NCI-H1417 treated with DMSO at 0.1 percent for 48 hours (cell line): ENCODE measurements at regions not wholly inside any gene's neighbourhood (a gene's known extent, or its start where the extent isn't known, plus 50 kb on each side); places are given as distances from the start of the nearest gene placed in this dataset.
"Not testable (repeated sequence)": the region's sequence is repeated elsewhere in the genome, so short reads cannot be mapped to it uniquely, and the experiment has no call there.

Source experiments
- DNase-seq: peaks from one replicate; lab custom pipeline; 2025; lab: John Stamatoyannopoulos, UW

DNA sequence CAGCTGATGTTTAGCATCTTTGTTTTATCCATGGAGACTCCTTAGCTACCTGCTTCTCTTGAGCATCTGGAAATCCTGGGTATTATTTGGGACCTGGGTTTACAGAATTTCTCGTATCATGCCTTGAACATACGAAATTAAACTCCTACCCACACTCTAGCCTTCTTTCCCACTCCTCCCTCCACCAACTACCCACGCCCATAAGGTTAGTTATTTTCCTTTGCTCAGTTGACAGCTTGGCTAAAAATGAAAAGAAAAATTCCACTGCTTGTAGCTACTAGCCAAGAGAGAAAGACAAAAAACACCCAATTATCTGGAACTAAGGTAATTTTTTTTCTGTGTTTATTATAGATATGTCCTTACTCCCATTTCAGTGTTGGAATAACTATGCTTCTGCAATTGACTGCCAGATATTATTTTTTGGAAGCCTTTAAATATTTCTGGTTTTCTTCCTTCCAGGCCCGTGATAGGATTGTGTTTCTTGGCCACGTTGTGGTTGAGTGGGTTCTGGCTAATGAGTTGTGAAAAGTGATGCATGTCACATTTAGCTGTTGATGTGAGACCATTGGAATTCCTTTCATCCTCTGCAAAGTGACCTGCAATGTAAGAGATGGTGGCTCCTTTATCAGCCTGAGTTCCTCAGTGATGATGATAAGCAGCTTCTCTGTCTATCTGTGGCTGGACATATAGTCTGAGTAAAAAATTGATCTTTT, 308.1 kb downstream of the LRRC70 start:
- no peak for DNase-seq

DNA sequence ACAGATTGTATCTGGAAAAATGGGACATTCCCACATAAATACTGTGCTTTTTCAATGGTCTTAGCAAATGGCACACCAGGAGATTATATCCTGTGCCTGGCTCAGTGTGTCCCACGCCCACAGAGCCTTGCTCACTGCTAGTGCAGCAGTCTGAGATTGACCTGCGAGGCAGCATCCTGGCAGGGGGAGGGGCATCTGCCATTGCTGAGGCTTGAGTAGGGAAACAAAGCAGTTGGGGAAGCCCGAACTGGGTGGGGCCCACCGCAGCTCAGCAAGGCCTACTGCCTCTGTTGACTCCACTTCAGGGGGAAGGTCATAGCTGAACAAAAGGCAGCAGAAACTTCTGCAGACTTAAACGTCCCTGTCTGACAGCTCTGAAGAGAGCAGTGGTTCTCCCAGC, 258.7 kb downstream of the LRRC70 start:
- not testable (repeated sequence) for DNase-seq

DNA sequence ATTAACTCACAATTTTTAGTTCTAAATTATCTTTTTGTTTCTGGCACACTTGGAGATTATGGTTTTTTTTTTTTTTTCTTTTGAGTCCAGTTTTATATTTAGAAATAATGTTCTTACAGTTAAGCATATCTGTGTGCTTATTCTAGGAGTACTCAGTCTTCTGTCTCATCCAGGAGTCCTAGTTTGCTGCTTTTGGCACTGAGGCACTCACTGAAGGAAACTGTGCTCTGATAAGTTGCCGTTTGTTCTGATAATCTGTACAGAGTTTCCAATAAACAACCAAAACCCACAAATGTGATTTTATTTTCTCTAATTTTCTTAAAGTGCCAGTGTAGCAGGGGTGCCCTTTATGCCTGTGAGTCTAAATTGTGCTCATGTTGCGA, 251.0 kb downstream of the LRRC70 start:
- DNase-seq = no peak

DNA sequence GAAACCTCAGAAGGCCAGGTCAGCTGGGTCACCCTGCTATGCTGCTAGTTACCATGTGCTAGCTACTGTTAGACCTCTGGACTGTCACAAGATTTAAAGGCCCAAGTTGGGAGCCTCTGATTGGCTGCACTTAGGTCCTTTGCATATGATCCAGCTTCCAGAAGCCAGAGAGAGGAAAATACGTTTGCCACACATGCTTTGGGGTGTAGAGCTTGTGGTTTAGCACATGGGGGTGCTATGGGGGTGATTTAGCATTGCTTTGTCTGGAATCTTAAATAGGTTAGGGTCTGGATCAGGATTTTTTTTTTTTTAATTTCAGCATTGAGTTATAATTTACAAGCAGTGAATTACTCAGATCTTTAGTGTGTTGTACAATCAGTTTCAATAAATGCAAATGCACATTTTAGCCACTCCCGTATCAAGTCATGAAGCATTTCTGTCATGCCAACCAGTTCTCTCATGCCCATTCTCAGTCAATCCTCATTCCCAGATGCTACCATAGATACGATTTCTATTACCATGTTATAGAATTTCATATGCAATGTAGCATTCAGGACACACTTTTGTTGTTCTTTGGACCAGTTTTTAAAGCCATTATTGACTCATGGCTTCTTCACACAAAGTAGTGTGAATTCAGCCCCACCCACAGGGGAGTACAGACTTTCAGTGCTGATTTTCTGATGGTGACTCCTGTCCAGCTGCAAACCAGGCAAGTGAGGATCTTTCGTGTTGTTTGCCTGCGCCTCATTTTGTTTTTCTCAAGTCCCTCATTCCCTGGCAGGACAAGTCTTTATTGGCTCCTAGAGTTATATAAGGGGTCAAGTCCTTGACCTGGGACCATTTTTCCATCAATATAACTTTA, 250.4 kb downstream of the LRRC70 start:
- DNase-seq = no peak

DNA sequence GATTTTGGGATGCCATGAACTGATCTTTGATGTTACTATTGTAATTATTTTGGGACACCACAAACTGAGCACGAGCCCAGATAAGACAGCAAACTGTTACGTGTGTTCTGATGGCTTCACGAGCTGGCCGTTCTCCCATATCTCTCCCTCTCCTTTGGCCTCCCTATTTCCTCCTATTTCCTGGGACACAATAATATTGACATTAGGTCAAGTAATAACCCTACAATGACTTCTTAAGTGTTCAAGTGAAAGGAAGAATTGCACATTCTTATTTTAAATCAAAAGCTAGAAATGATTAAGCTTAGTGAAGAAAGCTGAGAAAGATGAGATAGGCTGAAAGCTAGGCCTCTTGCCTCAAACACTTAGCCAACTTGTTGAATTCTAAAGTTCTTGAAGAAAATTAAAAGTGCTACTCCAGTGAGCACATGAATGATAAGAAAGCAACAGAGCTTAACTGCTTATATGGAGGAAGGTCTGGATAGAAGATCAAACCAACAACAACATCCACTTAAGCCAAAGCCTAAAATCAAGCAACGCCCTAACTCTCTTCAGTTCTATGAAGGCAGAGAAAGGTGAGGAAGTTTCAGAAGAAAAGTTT, 247.1 kb downstream of the LRRC70 start:
- DNase-seq = no peak

DNA sequence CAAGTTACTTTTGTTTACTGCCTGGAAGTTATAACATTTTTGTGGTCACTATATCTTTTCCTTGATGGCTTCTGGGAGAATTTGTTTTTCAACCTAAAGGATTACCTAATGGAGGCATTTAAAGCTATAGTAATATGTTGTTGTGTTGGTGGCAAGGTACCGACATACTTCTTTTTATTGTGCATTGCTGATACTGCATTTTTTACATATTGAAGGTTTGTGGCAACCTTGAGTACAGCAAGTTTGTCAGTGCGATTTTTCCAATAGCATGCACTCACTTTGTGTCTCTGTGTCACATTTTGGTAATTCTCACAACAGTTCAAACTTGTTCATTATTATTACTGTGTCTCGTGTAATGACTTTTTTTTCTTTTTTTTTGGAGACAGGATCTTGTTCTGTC, 246.3 kb downstream of the LRRC70 start:
- no peak for DNase-seq

DNA sequence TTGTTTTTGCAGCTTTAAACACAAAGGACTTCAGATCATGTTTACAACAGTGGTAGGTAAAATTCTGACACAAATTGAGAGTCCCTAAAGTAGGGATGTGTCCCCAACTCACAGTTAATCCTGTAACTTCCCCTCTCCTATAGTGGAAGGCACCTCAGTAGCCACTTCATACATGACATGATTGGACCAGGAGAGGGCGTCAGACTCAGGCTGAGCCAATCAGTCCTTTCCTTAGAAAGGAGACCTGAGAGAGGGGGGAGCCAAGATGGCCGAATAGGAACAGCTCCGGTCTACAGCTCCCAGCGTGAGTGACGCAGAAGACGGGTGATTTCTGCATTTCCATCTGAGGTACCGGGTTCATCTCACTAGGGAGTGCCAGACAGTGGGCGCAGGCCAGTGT, 238.4 kb downstream of the LRRC70 start:
- DNase-seq = not testable (repeated sequence)

DNA sequence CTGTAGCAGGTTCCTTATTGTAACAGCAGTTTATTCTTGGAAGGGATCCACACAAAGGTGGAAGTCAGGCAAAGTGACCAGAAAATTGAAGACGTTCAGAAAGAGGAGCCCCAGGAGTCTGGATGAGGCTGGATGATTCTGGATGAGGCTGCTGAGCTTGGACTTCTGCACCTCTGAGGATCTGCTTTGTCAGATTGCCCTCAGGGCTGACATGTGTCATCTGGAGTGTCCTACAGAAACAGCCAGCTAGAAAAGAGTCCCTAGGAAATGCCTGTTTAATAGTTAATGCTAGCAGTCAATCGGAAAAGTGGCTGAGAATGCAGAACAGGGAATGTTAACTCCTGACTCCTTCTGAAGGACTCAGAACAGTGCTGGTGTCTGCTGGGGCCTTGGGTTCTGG, 236.4 kb downstream of the LRRC70 start:
- no peak for DNase-seq

DNA sequence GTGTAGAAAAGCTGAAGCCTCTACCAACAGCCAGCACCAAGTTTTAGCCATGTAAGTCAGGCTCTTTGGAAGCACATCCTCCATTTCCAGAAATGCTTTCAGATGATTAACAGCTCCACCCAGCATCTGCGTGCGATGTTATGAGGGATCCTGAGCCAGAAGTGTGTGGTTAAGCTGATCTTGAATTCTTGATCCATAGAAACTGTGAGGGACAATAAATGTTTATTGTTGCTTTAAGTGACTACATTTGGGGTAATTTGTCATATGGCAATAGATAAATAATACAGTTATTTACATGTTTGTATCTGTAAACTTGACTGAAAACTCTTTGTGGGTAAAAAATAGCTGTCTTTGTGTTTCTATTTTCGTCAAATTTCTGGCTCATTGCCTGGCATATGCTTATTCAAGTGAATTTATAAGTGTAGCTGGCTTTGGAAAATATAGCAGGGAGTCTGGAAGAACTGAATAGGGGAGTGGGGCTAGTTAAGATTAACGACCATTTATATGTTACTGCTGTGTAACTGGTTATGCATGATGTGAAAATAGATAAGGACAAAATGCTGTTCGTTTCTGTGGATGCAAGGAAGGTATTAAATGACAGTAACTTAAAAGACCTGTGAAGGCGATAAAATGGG, 234.1 kb downstream of the LRRC70 start:
- DNase-seq = no peak

DNA sequence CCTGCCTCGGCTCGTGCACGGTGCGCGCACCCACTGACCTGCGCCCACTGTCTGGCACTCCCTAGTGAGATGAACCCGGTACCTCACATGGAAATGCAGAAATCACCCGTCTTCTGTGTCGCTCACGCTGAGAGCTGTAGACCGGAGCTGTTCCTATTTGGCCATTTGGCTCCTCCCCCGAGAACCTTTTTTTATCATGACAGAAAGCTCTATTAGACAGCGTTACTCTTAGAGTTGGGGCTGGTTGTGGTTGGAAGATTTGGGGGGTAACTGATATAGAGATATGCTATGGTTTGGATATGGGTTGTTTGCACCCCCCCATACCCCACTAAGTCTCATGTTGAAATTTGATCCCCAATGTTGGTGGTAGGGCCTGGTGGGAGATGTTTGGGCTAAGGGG, 226.2 kb downstream of the LRRC70 start:
- not testable (repeated sequence) for DNase-seq

DNA sequence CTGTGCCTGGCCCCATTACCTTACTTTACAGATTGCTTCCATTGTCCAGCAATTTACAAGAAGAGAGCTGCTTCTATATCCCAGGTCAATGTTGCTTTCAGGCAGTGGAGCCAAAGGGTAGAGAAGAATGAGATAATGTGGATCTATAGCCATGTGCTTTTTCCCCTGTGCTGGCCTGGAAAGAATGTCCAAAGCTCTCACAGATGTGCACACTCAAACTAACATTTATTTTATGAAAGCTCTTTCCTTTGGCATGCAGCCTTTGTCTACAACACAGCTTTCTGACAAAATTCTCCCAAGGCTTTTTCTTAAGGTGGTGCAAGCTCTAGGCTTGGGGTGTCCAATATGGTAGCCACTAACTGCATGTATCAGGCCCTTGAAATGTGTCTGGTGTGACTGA, 217.3 kb downstream of the LRRC70 start:
- no peak for DNase-seq

DNA sequence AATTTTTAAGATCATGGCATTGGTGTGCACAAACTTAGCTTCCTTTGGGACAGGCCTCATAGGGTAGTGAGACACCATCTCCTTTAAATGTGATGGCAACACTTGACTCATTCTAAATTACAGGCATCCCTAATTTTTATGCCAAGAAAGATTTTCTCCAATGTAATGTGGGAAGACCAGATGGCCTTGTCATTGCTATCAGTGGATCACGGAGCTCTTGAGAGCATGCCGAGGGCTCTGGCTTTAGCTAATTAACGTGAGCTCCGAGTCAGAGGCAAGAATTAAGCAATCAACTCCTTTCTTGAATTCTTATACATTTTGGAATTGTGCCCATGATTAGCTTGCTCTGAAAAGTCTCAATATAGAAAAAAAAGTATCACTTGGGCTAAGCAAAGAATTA, 215.8 kb downstream of the LRRC70 start:
- no peak for DNase-seq

DNA sequence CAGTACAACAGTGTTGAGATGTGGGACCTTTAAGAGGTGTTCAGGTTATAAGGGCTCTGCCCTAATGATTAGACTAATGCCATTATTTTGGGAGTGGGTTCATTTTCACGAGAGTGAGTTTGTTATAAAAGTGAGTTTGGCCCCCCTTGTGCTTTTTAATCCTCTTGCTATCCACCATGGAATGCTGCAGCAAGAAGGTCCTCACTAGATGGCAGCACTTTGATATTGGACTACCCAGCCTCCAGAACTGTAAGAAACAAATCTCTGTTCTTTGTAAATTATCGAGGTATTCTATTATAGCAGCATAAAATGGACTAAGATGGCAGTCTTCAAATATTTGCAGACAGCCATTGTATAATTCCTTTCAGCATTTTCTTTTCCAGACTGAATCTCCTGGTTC, 212.4 kb downstream of the LRRC70 start:
- DNase-seq = no peak

DNA sequence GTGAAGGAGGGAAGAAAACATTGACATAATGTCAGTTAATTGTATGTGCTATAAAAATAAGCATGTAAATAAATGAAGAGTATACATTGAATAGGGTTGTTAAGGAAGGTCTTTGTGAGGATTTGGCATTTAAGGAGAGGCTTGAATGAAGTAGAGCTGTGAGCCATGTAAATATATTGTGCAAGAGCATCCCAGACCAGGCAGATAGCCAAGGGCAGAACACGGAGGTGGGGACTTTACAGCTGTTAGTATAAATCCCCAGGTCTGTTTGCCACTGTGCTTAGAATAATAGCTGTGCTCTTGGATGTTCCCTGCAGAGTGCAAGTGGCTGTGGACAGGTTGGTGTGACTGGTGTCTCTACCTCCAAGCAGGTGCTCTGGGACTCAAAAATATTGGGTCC, 211.7 kb downstream of the LRRC70 start:
- peak; percentile 3 for DNase-seq

DNA sequence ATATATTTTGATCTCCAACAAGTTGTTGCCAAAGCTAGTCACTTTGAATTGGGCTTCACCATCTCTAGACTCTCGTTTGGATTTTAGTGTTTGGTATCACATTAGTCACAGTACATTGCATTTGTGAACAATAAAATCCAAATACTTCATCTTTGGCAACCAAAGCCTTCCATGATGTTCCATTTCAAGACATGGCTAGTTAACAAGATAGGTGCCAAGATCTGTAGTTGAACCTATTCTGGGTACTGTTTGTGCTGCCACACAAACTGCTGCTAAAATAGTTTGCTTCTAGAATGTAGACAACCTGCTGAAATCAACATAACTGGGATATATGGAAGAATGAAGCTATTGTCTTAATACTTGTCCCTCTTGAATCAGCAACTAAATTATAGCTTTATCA, 207.5 kb downstream of the LRRC70 start:
- no peak for DNase-seq

DNA sequence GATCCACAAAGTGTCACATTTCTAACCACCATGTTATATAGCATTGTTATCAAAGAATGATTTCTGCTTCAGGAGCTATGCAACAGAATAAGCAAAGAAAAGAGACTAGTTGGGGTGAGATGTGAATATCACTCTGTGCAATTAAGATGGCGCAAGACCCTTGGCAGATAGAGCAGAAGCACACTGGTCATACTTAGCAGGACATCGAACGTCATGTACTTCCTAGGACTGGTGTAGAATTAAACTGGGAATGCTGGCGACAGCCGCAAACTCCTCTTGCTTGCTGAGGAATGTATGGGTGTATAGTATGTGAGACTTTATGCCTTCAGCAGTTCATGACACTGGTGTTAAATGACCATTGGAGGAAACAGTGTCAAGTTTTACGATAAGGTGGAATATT, 207.0 kb downstream of the LRRC70 start:
- DNase-seq = no peak

DNA sequence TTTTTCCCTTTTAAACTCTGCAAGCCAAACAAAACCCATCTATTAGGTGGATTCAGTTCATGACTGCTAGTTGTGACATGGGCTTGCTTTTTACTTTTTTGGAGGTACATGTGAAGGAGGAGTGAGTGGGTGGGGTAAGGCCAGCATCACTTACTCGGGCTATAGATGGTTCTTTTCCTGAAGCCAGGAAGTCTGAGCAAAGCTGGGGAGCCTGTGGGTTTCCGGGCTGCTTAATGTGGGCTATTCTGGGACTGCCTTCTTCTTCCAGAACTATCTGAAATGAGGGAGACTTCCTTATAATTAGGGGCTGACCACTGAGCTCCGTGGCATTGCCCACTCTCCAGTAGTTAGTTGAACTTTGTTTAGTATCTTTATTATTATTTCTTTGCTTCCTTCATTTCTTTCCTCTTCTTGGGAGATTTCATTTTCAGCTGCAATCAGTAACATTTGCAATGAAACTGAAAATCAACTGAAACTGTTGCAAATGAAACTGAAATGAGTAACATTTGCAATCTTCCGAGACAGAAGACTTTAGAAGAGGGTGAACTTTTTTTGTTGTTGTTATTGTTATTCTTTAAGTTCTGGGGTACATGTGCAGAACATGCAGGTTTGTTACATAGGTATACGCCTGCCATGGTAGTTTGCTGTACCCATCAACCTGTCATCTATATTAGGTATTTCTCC, 204.9 kb downstream of the LRRC70 start:
- DNase-seq = no peak

DNA sequence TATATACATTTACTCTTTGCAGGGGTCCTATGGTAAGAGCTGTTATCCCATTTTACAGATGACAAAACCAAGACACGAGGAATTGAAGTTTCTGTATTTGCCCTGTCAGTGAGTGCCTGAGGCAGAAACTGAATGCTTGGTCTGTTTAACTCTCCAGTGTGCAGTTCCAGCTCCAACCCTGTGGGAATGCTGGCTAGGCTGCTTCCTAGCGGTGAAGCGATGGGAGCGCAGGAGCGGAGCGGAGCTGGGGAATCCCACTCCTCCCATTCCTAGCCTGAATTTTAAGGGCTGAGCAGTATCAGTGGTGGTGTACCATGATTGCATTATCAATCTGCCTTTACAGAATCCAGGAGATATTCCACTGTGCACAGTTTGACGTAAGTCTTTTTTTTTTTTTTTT, 202.3 kb downstream of the LRRC70 start:
- no peak for DNase-seq

DNA sequence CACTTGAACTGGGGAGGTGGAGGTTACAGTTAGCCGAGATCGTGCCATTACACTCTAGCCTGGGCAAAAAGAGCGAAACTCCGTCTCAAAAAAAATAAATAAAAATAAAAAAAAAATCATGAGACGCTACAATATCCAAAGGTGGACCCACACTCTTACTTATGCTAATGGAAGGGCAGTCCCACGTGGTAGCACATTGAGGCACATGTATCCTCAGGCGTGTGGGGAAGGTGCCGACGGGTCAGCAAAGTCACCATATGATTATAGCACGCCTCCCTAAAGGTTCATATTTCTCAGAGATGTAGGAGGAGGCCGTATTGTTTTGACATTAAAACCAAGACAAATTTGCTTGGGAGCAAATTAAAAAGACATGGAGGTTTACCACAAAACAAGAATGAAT, 201.6 kb downstream of the LRRC70 start:
- DNase-seq = no peak

DNA sequence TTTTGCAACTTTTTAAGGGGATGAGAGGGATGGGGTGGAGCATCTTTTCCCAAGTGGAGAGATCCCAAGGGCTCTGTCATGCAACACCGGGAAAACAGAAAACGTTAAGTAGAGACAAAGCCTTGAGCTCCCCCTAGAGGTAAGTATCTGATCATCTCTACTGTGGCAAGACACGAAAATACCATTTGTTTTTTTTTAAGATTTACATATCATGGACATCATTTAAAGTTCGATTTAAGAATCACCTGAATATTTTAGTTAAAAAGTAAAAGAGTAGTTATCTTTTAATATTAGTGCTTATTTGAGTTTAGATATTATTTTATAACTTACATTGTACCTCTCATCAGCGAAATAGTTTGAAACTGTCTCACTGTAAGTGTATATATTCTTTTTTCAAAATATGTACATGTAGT, 200.4 kb downstream of the LRRC70 start:
- no peak for DNase-seq

DNA sequence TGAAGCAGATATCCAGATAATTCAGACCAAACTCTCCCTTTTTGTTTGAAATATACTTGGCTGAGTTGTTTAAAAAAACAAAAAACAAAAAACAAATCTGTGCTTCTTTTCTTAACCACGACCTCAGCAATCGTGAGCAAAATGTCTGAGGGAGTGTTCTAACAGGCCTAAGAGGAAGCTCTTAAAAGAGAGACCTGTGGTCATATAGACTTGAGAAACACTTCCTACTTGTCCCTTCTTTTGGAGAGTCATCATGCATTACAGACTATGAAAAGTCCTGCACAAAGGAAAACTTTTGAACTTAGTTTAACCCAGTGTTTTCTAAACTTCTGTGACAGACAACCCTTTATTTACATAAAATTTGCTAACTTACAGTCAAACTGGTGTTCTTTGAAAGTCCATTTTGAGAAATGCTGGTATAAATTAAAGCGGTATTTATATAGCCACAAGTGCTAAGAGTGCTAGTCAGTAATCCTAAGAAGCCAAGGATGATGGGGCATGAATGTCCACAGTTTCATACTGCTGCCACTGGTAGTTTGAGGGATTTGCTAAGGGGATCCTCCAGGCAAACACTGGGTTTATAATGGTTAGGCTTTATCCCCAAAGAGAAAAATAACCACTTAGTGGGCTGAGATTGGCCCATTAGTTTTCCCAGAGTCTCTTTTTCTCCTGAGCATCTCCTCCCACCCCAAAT, 199.8 kb downstream of the LRRC70 start:
- DNase-seq = no peak
